Right ventricle myocardium superior (tissue), 1 donor: ENCODE measurements at regions not wholly inside any gene's neighbourhood (a gene's known extent, or its start where the extent isn't known, plus 50 kb on each side); places are given as distances from the start of the nearest gene placed in this dataset.

Experiments
- ATAC-seq: fragments of 200-7000 bp; cut with Tn5 transposase; one replicate; pipeline ENCODE4 v1.9.1; 2020; ENCODE audit warnings: mild to moderate bottlenecking; ENCODE audit not compliant: poor library complexity
- DNase-seq: peaks from one replicate; pipeline ENCODE4 v3.0.0-alpha.2; 2020
- intact Hi-C: fragments of 100-400 bp; cut with DNase I; formaldehyde crosslinking; loops from one replicate; pipeline ENCODE4 v1.11.2; 2022
- donor health status: DM: no; HTN: yes; CAD: no; lungs with severe emphysema.

DNA sequence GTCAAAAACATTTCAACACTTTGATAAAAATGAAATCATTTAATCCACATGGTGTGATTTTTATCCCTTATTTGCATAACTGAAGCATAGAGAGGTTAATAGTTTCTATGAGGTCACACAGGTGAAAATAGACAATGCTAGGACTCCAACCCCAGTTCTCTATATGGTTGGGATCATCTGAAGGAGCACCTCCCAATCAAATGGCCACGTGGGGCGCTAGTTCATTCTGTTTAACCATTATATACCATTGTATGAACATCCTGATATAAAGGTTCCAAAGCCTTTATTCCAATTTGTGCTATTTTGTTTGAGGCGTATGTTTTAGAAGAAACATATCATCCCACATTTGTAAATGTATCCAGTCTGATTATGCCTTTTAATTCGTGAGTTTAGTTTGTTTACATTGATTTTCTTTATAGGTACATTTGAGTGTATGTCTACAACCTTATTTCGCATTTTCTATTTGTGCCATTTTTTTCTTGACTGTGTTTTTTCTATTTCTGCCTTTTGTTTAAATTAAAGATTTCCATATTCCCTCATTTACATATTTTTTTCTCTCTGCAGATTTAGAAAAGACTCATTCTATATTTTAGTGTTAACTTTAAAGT lies 1092.0 kb downstream of the MAT2B start:
- intact Hi-C loops: no loop called here

DNA sequence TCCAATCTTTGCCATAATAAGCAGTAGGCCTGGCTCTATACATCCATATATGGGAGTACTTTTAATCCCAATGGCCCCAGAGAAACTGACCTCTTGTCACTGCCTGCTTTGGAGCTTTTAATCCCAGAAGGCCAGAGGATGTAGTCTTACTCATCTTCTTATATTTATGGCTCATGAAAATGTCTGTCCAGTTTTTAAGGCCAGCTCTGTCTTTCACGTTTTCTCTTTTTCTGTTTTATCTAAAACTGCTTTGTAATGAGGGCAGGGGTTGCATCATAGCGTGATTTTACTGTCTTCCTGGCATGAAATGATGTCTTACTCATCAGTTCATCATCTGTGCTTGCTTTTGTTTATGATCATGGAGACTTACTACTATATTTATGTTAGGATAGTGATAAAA lies 1094.9 kb downstream of the MAT2B start:
- intact Hi-C loops: no loop called here
- DNase-seq (no peak), ATAC-seq (no peak)

More for the DNA sequence above, 1092.0 kb downstream of the MAT2B start:
- no peak for ATAC-seq
- no peak for DNase-seq

DNA sequence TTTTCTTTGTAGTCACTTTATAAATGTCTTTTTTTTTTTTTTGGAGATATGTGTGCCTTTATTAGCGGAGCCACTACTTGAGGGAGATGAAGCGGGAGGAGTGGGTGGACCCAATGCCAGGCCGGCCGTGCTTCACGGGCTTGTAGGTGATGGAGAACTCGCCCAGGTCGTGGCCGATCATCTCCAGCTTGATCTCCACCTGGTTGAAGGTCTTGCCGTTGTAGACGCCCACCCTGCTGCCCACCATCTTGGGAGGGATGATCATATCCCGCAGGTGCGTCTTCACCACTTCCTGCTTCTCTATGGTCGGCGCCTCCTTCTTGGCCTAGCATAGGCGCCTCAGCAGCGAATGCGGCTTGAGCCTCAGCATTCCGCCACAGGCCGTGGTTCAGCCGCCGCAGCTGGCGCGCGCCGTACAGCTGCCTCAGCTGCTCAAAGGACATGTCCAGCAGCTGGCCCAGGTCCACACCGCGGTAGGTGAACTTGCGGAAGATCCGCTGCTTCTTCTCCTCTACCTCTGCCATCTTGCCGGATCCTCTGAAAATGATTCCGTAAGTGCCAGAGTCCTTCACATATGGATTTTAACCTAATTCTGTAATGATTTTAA lies 1095.6 kb downstream of the MAT2B start:
- no peak for DNase-seq
- intact Hi-C loops: no loop called here
- ATAC-seq: no peak

DNA sequence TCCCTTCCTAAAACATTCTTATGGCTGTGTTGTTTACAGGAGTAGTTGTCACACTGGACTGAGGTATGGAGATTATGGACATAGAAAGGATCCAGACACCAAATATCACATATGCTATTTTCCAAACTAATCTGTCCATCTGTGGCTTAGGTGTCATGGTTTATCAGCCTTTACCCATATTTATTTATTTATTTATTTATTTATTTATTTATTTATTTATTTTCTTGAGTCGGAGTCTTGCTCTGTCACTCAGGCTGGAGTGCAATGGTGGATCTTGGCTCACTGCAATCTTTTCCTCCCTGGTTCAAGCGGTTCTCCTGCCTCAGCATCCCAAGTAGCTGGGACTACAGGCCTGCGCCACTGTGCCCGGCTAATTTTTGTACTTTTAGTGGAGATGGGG lies 1103.1 kb downstream of the MAT2B start:
- ATAC-seq: no peak
- intact Hi-C loops: no loop called here
- no peak for DNase-seq

DNA sequence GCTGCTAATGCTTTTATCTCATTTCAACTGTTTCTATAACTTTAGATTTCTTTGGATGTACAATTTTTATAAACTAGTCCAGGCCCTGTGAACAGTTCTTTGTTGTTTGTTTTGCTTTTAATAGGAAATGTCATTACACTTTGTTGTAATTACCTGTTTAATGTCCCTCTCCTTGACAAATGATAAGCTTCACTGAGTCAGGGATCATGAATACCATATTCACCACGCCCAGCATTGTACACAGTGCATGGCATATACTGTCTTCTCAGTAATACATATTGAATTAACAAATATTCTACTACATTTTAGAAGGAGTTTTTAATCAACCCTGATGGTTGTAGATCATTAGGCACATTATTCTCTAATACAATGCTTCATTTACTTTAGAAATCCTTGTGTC lies 1105.0 kb downstream of the MAT2B start:
- DNase-seq: no peak
- intact Hi-C loops: no loop called here
- ATAC-seq: no peak

DNA sequence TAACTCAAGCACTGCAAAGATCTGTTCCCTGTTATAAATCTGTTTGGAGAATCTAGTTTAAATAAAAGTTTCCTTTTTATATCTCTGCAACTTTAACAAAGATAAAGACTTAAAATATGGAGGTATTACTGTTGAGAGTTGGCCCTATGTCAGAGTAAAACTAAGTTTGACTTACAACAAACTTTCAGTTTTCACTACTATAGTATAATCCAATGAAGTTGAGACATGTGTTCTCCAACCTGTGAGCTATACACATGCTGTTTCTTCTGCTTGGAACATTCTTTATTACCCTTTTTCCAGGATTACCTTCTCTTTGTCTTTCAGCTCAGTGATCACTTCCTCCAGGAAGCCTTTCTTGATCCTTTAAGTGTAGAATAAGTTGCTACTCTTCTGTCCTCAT lies 1109.3 kb downstream of the MAT2B start:
- intact Hi-C loops: no loop called here
- DNase-seq: no peak
- ATAC-seq: no peak

DNA sequence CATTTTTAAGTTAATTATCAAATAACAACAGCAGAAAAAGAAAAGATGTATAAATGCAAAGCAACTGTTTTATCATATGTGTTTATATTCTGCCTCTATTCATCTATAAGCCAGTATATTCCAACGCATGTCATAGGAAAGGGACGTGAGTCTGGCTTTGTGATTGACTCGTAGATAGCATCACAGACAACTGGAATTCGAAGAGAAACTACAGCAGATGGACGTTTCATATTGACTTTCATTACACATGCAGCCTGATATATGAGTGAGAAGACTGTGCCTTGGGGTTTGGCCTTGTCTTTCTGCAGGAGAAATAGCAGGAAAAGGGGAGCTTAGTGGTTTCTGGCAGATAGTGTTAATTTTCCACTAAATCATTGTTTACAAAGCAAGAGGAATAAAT lies 1111.9 kb downstream of the MAT2B start:
- ATAC-seq: no peak
- no peak for DNase-seq
- intact Hi-C loops: no loop called here

DNA sequence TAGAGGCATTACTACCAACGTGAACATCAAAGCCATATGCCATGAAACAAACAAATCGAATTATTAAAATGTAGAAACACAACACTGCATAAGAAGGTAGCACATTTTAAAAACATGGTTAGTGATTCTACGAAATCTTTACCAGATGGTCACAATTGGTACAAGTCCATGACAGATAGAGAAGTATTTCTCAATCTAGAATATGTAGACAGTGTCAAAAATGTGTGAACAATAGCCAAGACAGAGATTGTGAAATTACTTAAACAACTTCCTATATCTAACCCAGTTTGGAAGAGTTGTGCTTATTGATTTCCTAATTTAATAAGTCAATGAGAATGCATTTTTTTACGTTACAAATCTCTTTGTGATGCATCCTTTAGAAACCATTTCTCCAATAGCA lies 1121.6 kb downstream of the MAT2B start:
- intact Hi-C loops: no loop called here

DNA sequence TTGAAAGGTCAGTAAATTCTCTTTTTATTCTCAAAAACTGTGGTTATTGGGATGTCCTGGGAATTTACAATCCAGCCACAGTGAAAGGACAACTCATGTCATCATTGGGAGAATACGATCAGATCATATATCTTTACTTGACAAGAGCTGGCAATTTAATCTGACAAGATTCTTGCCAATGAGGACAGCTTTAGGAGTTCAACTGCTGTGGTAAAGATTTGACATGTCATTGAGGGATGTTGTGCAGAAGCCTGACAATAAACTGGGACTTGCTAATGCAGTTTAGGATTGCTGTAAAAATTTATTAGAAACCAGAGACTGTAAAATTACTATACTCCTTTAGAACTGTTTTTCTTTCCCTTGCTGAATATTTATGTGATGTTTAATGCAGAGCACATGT lies 1131.0 kb downstream of the MAT2B start:
- intact Hi-C loops: no loop called here
- ATAC-seq (no peak), DNase-seq (no peak)

More for the DNA sequence above, 1121.6 kb downstream of the MAT2B start:
- no peak for DNase-seq
- ATAC-seq: no peak

DNA sequence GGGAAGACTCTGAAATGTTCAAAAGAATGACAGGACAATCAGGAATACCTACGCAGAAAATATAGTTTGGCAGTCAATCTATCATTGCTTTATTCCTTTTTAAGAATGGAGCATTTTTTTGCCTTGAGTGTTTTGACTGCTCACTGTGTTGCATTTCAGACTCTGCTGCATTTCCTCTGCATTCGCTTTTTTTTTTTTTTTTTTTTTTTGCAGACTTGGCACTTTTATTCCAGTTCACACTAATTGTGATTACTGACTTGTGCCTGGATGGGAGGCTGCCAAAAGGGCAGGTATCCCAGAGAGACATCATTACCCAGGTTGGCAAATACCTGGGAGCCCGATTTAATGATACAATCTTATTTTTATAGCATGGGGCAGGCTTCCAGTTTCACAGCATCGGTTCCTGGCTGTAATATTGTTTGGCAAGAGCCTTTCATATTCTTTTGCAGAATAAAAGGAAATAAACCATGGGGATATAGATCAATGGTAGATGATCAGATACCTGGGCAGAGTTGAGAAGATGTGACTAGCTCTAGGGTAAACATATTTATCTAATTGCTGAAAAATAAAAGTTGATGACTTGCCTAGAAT lies 1132.6 kb downstream of the MAT2B start:
- intact Hi-C loops: no loop called here
- DNase-seq: no peak
- no peak for ATAC-seq

DNA sequence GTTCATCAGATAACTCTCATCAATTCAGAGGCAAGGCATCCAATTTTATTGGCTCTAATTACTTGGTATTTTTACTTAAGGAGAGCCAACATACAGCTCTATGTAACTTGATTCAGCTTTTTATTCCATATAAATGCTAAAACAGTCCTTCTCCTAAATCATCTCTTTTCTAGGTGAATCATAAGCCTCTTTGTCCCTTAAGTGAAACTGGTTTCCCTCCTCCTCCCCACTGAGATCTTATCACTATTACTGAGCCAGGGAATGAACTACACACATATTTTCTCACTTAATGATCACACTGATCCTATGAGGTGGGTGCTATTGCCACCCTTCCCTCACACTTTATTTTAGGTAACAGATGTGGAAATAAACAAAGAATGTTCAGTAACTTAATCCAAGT lies 1143.8 kb downstream of the MAT2B start:
- no peak for DNase-seq
- no peak for ATAC-seq
- intact Hi-C loops: no loop called here

DNA sequence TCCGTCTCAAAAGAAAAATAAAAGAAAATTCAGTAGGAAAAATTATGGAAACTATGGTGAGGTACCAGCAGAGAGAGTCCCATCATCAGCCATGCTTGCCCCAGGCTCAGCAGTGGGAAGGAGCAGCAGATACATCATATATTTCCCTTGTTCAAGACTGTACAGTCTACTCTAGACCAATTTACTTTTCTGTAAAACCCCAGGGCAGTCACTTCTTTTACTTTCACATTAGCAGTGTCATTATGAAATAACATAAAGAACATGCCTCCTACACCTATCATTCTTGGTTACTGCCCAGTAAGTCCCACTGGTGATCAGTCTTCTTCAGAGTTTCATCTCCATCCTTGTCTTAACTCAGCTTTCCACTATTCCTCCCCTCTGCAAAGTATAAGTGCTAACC lies 1145.0 kb downstream of the MAT2B start:
- no peak for ATAC-seq
- intact Hi-C loops: no loop called here

DNA sequence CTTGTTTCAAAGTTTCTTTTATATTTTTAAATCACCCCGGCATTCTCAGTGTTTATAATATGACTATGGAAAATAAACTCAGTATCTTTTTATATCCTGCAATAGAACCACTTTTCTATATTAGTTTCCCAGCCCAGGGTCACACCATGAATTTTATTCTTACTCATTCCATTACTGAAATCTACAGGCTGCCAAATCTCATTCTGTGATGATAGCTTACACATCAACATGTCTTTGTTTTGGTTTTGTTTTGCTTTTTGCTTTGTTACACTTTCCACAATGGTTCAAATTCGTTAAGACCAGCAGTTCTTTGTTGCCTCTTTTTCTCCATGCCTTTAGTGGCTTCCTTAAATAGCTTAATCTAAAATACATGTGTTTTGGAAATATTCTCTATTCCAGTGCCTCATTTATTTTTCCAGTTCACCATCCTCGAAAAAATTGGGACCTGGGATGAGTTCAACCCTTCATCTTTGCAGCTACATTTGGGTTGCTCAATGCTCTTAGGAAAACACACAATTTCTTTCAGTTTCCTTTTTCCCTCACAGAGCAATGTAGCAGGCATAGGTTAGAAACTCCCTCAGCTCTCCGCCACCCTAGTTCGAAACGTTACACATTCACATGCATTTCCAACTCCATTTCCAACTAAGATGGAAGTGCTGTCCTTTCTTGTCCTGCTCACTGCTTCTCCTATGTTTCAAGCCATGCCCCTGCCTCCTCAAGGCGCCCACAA lies 1146.3 kb downstream of the MAT2B start:
- intact Hi-C loops: no loop called here
- DNase-seq (no peak), ATAC-seq (no peak)

More for the DNA sequence above, 1145.0 kb downstream of the MAT2B start:
- no peak for DNase-seq

DNA sequence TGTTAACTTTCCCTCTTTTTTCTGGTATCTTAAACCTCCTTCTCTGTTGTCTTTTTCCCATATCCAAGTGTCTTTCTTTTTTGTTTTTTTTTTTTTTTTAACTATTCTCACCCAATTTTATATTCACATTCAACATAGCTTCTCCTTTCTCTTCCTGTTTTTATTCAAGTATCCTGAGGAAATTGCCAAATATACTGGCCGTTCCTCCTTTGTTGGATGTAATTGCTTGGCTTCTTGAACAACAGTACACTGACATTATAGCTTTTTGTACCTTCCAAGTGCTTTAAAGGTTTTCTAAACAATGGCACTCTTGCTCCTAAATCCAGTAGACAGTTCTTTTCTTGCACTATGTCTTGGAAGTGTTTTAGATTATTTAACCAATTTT lies 1146.8 kb downstream of the MAT2B start:
- DNase-seq (no peak), ATAC-seq (no peak)
- intact Hi-C loops: no loop called here

DNA sequence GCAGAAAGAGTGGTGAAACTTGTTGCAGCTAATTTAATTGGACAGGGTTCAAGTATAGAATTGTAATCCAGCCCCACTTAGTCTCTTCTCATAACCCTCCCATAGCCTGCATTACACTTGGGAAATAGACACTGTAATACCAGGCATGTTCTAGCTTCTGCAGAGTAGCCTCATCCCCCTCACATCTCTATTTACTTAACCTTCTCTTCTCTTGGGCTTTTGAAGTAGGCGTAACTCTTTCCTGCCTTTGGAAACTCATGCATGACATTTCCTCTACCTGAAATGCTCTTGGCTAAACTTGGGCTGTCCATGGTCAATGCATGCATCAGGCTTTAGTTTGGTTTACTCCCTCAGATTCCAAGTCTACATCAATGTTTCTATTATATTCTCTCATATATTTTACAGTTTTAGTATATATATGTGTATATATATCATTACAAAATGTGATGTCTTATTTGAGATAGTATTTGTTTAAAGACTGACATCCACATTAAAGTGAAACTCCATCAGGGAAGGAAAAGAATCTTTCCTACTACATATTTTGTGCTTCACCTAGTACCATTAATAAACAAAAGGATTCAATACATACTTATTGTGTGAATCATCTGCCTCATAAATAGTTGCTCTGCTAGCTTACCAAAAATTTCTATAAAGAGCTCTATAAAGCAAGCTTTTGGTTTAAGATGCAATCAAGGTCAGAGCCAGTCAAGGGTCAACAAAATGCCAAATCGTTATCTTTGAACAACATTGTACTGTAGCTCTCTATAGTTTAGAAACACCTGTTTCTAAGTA lies 1158.0 kb downstream of the MAT2B start:
- intact Hi-C loops: no loop called here
- ATAC-seq (no peak), DNase-seq (no peak)

DNA sequence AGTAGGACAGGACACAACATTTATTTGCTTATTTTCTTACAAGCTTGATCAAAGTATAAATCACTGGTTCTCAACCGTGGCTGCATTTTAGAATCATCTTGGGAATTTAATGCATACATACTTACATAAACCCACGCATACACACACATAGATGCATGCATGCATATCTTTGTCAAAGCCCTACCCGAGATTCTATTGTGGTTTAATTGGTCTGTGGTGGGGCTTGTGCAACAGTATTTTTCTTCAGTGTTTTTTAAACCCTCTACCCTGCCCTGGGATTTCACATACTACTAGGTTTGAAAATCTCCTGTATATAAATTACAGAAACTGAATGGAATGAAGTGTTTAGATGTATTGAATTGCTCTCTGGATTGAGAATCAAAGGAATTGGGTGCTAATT lies 1166.2 kb downstream of the MAT2B start:
- DNase-seq: no peak
- no peak for ATAC-seq
- intact Hi-C loops: no loop called here

DNA sequence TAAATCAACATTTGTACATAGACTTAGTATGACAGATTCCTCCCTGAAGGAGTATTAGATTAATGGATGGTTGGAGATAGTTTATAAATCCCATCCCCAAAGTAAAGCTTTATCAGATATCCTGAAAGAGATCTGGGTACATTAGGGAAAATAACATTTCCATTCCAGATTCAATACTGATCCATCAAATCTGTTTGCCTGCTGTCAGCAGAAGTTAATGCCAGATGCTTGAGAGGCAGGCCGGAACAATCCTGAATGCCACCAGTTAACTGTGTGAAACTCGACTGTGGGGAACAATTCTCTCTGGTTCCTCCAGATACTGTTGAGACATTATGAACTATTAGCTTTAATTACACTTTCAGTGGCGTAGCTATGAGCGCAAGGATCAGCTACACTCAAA lies 1166.8 kb downstream of the MAT2B start:
- DNase-seq (no peak), ATAC-seq (no peak)
- intact Hi-C loops: no loop called here

DNA sequence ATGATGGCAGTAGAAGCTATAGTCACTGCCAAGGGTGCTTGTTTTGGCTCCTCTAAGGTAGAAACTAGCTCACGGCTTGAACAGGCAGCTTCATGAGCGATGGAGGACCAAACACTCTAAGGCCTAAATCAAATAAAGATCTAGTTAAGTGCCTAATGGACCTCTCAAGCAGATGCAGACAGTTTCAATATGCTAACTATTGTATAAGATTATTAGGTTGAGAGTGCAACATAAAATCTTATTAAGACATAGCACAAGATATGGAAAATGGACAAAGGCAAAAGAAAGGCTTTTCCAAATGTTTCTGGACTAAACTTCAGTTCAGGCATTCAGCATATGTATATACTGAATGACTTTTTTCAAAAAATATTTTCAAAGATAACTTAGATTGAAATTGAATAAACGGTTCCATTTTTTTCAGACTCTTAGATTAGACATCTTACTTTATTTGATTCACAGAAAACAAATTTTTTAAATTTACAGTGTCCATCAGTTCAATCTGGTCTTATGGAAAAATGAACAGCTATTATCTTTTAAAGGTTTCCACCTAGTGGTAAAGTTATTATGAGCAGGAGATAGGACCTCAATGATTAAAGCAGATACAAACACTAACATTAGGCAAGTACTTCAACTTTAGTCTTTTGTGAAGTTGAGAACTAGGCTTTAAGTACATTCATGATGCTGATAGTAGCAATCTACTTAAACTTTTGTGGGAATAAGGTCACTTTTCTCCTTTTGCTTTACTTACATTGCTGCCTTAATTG lies 1167.7 kb downstream of the MAT2B start:
- no peak for ATAC-seq
- intact Hi-C loops: no loop called here
- no peak for DNase-seq

DNA sequence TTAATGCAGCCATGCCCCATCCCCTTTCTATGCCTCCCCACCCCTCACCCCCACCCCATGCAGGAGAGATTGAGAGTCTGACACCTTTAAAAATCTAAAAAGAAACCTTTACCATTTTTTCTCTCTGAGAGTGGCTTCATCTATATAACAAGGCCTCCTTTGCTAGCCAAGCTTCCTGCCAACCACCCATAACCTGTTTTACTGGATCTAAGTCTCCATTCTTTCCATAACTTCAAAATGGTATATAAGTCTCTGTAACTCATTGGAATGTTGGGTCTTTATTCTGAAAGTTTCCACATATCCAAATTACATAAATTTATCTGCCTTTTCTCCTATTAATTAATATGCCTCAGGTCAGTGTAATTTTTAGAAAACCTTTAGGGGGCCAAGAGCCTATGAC lies 1174.0 kb downstream of the MAT2B start:
- DNase-seq (no peak), ATAC-seq (no peak)
- intact Hi-C loops: no loop called here
